Activated naive CD4-positive, alpha-beta T cell treated with Interleukin-2 at 50 U/mL for 16 hours (primary cell): ENCODE measurements at regions not wholly inside any gene's neighbourhood (a gene's known extent, or its start where the extent isn't known, plus 50 kb on each side); places are given as distances from the start of the nearest gene placed in this dataset.

Experiments
- DNase-seq: peaks from one replicate; pipeline ENCODE4 v3.0.0-alpha.2; 2020

DNA sequence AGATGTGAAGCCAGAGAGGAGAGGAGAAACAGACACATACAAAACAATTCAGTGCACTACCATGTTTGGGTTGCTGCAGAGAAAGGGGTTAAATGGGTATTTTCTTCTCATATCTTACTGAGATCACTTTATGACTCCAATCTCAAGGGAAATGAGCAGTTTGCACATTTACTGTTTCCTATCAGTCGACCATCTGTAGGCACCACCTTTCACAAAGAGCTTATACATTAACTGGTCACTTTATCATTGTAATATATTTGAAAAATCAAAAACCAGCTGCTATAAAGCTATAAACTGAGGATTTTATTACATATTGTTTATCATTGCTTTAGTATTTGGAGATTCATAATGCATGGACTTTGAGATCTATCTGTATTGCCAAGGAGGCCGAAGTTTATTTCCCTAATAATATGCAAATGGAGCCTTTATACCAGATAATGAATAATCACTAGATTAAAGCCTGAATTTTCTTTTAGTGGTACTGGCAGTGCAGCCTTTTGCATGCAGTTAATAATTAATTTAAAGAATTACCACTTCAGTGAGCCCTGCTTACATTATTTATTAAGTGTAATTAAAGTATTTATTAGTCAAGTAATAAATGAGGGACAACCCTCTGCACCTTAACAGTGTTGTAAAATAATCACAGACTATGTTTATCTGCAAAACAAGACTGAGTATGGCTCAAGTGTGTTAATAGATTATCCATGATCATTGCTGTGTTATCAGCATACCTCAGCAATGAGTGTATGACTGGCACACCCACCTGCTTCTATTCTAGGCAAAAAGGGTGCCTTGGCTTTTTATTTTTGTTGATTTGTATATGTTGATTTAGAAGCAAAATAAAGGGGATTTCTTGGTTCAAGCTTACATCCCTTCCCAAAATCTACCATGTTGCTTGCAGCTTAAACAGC is 167.7 kb upstream of the SLC14A2 start:
- DNase-seq, result no peak

GRCh38 chr18:45448871-45449270 is 166.4 kb upstream of the SLC14A2 start:
- no peak for DNase-seq

DNA sequence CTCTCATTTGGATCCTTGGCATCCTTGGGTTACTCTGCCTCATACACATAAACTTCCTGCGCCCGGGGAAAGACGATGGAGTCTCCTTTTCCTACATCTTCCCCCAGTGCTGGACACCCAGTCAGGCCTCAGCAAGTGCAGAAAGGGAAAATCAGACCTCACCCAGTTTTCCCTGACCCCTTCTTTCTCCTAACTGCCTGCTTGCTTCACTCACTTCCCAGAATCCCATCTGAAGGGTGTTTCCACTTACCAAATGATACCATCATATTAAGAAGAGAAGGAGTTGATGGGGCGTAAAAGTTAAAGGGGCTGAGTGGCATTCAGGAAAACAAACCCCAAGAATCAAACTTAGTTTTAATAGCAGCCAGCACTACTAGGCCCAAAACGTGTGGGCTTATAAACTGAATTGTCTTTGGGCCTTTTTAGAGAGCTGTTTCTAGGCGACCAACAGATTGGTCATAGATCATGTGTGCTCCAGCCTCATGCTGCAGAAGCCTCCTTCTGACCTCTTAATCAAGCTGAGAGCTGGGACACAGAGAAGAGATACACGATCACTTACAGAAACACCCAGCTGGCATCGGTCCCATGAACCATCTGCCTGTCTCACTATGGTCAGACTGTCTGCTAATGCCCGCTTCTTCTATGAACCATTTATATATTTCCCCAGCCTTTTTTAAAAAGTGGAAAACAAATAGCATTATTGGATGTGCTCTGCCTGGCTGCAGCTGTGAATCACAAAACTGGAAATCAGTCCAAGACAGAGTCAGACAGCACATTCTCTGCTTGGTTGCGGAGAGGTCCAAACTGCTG is 165.7 kb upstream of the SLC14A2 start:
- DNase-seq, result no peak

DNA sequence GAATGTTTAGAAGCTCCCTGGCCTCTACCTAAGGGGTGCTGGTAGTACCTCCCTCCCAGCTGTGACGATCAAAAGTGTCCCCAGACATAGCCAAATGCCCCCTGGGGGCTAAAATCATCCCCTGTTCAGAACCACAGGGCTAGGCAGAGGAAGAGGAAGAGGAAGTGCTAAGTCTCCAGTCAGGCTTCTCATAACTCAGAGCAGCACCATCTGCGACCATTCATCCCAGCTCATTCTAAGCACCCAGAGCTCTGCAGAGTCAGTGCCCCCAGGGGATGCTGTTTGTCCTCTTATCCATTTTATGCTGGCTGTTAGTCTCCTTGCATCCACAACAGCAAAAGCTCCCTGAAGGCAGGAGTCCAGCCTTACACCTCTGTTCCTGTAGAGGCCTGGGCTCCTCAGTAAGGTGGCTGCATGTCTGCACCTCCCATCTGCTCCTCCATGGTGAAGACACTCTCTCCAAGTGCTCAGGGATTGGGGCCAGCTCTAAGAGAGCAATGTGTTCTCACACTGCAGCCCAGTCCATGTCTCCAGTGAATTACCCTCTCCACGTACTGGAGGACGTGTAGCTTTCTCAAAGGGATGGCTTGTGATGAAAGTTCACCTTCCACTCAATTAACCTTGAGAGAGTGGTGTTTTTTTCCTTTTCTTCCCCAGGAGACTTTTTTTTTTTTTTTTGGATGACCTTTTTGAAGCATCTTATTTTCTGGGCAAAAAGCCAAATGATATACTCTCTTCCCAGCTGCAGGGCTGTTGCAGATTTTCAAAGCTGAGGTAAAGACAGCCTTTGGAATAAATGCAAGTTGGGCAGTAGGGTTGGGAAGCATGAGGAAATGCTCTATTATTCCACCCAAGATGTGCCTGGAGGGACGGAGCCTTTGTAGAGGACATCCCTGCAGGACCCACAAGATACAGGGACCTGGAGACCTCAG is 158.9 kb upstream of the SLC14A2 start:
- no peak for DNase-seq

DNA sequence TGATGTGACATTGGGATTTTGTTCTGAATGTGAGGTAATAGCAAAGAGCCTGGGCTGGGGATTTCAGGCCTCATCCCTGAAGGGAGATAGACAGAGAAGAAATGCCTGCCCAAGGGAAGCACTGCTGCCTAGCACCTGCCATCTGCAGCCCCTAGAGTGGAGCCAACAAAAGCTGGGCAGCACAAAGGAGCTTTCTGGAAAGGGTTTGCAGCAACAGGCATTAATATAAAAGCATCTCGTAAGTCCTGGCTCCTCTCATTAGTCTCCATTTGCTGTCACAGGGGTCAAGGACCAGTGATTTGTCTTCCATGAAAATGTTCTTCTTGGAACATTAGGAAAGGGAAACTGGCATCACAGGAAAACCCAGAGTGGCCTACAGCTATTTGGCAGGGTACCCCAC is 157.2 kb upstream of the SLC14A2 start:
- no peak for DNase-seq

- no peak for DNase-seq
Observed at GRCh38 chr18:45462179-45462578, 153.1 kb upstream of the SLC14A2 start.

DNA sequence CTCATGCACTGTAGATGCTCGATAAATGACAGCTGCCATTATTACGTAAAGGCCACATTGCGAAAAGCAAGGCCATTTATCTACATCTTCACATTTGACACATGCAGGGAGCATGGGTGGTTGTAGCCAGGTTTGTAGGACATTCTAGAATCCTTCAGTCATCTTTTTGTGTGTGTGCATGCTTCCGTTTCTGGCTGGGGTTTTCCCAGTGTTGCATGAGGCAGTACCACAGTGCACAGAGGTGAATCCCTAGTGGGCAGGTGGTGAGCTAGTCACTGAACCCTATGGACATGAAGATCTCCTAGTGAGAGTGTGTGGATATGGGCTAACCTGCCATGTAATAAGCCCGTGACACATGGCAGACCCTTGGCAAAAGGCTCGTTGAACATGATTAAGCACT is 151.8 kb upstream of the SLC14A2 start:
- no peak for DNase-seq

- DNase-seq, result no peak
Observed at GRCh38 chr18:45464619-45465018, 150.7 kb upstream of the SLC14A2 start.

DNA sequence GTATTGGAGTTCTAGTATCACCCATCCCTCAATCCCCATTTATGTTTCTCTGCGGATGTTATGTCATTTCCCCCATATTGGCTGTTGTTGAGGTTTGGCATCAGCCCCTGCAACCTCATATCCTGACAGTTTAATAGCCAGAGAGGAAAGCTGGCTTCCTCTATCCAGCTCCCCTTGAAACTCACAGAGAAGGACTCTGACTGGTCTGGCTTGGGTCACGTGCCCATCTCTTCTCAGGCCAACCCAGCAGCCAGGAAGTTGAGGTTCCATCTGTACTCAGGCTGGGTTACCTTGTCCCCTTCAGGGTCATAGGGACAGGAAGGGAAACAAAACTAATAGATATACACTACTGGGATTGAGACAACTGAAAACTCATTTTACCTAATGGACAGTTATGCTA is 148.0 kb upstream of the SLC14A2 start:
- DNase-seq, result no peak

DNA sequence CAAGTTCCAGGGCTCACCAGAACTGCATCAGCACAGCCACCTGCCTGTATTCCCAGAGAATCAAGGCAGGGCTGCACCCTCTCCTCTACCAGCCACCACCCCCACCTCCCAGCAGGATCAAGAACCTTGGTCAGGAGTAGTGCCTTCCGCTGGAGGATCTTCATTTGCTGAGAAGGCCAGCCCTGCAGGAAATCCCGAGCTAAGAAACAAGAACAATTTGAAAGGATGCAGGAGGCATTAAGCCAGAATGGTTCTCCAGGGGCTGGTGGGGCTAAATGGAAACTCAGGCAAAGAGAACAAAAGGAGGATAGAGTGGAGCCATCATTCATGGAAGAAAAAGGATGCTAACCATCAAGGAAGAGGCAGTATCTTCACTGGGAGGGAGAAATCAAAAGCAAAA is 147.3 kb upstream of the SLC14A2 start:
- DNase-seq, result no peak

DNA sequence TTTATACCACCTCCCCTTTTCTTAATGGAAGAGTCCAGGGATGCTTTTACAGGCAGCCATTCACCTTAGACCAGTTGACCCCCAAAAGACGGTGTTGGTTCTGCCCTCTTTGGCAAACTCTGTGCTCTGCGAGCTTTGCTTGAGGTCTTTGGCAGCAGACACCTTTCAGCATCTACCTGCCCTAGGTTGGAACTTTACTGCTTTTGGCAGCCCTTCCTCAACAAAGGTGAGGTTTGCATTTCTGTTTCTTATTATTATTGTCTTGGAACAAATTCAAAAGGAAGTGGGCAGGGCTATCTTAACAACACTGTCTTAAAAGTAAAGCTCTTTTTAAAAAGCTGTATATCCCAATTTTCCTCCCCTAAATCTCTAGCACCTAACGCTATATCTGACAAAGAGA is 136.4 kb upstream of the SLC14A2 start:
- no peak for DNase-seq

- no peak for DNase-seq
Observed at GRCh38 chr18:45480219-45481015, 134.9 kb upstream of the SLC14A2 start.

DNA sequence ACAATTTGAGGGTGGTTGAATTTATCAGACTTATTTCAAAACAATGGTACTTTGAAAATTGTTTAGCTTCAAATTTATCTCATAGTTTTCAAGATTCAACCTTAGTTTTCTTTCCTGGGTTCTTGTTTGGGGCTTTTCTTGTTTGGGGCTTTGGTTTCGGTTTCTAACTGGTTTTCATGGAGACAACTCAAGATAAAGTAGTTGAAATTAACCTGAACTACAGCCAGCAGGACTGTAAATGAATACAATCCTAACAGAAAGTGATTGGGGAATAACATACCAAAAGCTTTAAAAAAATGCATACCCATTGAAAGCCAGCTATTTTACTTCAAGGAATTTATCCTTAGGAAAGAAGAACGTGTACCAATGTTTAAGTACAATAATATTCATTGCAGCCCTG is 133.5 kb upstream of the SLC14A2 start:
- no peak for DNase-seq

GRCh38 chr18:45482286-45482685 is 133.0 kb upstream of the SLC14A2 start:
- DNase-seq, result no peak

DNA sequence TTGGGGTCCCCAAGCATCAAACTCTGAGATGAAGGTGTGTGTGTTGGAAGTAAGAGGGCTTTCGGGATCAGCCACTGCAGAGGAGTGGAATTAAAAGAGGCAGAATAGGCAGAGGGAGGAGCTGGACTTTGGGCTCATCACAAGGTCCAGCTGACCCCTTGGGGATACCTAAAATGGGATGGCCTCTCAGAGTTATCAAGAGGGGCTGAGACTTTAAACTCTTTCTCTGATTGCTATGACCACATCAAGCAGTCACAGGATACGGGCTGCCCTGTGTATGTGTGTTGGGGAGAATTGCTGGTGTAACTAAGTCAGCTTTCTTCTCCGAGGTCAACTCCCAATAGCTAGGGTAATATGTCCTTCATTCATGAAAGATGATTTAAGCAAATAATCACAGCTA is 127.7 kb upstream of the SLC14A2 start:
- DNase-seq, result no peak

DNA sequence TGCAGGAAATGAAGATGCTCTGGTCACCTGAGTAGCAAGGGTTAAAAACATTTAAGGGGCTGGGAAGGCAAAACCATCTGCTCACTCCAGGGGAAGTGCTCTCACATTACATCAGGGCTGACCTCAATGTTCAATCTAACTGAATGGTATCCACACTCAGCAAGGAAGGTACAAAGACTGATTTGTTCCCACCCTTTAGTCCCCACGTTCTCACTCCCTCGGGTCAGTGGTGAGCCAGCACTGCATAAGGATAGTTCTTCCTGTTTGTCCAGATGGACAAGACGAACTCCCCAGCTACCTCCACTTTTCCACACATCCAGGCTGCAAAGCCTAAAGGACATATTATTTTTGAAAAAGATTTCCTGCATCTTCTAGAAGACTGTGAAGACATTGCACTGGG is 126.6 kb upstream of the SLC14A2 start:
- no peak for DNase-seq

GRCh38 chr18:45493830-45494229 is 121.4 kb upstream of the SLC14A2 start:
- DNase-seq, result no peak

DNA sequence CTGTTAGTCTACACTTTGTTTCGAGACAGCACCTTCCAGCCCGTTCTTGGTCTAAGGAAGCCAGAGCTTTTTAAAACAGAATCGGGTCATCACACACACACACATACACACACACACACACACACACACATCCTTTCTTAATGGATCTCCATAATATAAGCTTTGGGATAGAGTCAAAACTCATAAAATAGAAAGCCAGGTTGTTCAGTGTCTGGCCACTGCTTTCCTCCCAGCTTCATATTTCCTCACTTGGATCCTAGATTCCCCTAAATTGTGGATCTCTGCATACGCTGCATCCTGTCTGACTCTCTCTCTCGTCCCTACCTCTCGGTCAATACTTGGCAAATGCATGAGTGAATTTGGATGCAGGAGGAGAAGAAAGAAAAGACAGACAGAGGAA is 120.5 kb upstream of the SLC14A2 start:
- no peak for DNase-seq

DNA sequence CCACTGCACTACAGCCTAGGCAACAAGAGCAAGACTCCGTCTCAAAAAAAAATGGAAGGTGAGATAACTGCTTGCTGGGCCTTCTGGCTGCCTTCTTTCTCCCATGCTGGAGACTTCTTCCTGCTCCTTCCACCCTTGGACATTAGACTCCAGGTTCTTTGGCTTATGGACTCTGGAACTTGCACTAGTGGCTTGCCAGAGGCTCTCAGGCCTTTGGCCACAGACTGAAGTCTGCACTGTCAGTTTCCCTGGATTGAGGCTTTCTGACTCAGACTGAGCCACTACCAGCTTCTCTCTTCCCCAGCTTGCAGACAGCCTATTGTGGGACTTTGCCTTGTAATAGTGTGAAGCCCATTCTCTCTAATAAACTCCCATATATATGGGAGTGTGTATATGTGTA is 118.5 kb upstream of the SLC14A2 start:
- no peak for DNase-seq

GRCh38 chr18:45497595-45498286 is 117.5 kb upstream of the SLC14A2 start:
- DNase-seq, result no peak

- no peak for DNase-seq
Observed at GRCh38 chr18:45498287-45498658, 117.0 kb upstream of the SLC14A2 start.

GRCh38 chr18:45503990-45504389 is 111.3 kb upstream of the SLC14A2 start:
- DNase-seq, result no peak
